Panc1 (cell line): ENCODE measurements at regions not wholly inside any gene's neighbourhood (a gene's known extent, or its start where the extent isn't known, plus 50 kb on each side); places are given as distances from the start of the nearest gene placed in this dataset.

Source experiments
- ATAC-seq: fragments of 200-7000 bp; cut with Tn5 transposase; 2 replicates; pipeline ENCODE4 v1.9.1; 2020; ENCODE audit warnings: mild to moderate bottlenecking, moderate library complexity
- BruUV-seq: library from RNA; stranded (reverse); fragments of 400-500 nt; replicated peaks from 2 replicates; lab custom pipeline; 2021; lab: Mats Ljungman, UMichigan
- CTCF ChIA-PET: fragments of 300-600 bp; sonication (Branson Sonifier 250); formaldehyde crosslinking; loops from one replicate; lab custom pipeline; 2022; ENCODE audit warnings: antibody characterized with exemption; lab: Charles Lee
- POLR2A ChIA-PET: fragments of 300-600 bp; sonication (Branson Sonifier 250); formaldehyde crosslinking; loops from one replicate; lab custom pipeline; 2022; ENCODE audit warnings: antibody characterized with exemption; lab: Charles Lee
- DNase-seq: peaks from one replicate; pipeline ENCODE4 v3.0.0-alpha.2; 2010; ENCODE audit warnings: low read depth, low spot score
- H3K27ac ChIP-seq: 2 replicates; pipeline ENCODE4 v1.5.1; 2011; ENCODE audit warnings: mild to moderate bottlenecking, low read length, inconsistent platforms
- H3K27me3 ChIP-seq: fragments of 200-500 bp; sonication (Bioruptor generic); 2 replicates; pipeline ENCODE4 v1.6.0; 2014; ENCODE audit warnings: low read length, inconsistent platforms; ENCODE audit not compliant: control insufficient read depth, insufficient read depth
- H3K36me3 ChIP-seq: fragments of 200-500 bp; sonication (Bioruptor generic); 2 replicates; pipeline ENCODE4 v1.5.1; 2014; ENCODE audit warnings: inconsistent platforms, mild to moderate bottlenecking, low read length, moderate library complexity; ENCODE audit not compliant: control insufficient read depth, insufficient read depth
- H3K4me1 ChIP-seq: 2 replicates; pipeline ENCODE4 v1.5.1; 2011; ENCODE audit warnings: inconsistent platforms, mild to moderate bottlenecking, low read length, moderate library complexity; ENCODE audit not compliant: control insufficient read depth, insufficient read depth
- H3K4me3 ChIP-seq, 2 experiments: 2 replicates each; pipeline ENCODE4 v1.5.1; 2011 to 2012; ENCODE audit warnings: low read depth in 2 of 2, low read length in 2 of 2, mild to moderate bottlenecking in 2 of 2, inconsistent platforms in 1 of 2, moderate library complexity in 1 of 2
- H3K9me3 ChIP-seq: fragments of 200-500 bp; sonication (Bioruptor generic); 2 replicates; pipeline ENCODE4 v1.5.1; 2014; ENCODE audit warnings: low read depth, mild to moderate bottlenecking, inconsistent platforms, low read length, moderate library complexity; ENCODE audit not compliant: control insufficient read depth, insufficient read depth
- POLR2AphosphoS5 ChIP-seq: IDR thresholded peaks from 2 replicates; pipeline ENCODE4 v1.6.1; 2012; ENCODE audit warnings: mild to moderate bottlenecking, low read depth, low read length, moderate library complexity
- SIN3A ChIP-seq: IDR thresholded peaks from 2 replicates; pipeline ENCODE4 v1.6.1; 2012; ENCODE audit warnings: low read depth, mild to moderate bottlenecking, low read length, moderate library complexity, borderline replicate concordance; ENCODE audit not compliant: insufficient read depth
- TCF7L2 ChIP-seq: IDR thresholded peaks from 2 replicates; pipeline ENCODE4 v1.6.1; 2011; ENCODE audit warnings: mild to moderate bottlenecking, low read depth, low read length, inconsistent platforms
- in situ Hi-C: cut with HindIII; loops from 2 replicates; pipeline ENCODE4 v1.10.0; 2016; ENCODE audit warnings: low sequenced_read_pairs, low pct_unique_long_range_greater_than_20kb
- intact Hi-C: fragments of 100-400 bp; cut with micrococcal nuclease; formaldehyde crosslinking; loops from one replicate; pipeline ENCODE4 v1.10.0; 2022; ENCODE audit not compliant: unreplicated experiment
- TF ChIP-seq, protein P1 (sequence below): fragments of 450-650 bp; IDR thresholded peaks from 2 replicates; pipeline ENCODE4 v1.5.1; 2017; ENCODE audit warnings: mild to moderate bottlenecking
- TF ChIP-seq, protein P2 (sequence below), 2 experiments: IDR thresholded peaks; 2 replicates each; pipeline ENCODE4 v1.6.1; 2011 to 2012; ENCODE audit warnings: low read depth in 2 of 2, control low read depth in 1 of 2, low read length in 1 of 2, mild to moderate bottlenecking in 1 of 2, moderate library complexity in 1 of 2; ENCODE audit not compliant: insufficient read depth in 1 of 2

- intact Hi-C loops, result no loop called here
- H3K9me3 ChIP-seq, result no peaks in the 10 kb centered on the region
- BruUV-seq, result no TSS peak
- no peak for DNase-seq
- no peak for ATAC-seq
- TF ChIP-seq, protein P1, sequence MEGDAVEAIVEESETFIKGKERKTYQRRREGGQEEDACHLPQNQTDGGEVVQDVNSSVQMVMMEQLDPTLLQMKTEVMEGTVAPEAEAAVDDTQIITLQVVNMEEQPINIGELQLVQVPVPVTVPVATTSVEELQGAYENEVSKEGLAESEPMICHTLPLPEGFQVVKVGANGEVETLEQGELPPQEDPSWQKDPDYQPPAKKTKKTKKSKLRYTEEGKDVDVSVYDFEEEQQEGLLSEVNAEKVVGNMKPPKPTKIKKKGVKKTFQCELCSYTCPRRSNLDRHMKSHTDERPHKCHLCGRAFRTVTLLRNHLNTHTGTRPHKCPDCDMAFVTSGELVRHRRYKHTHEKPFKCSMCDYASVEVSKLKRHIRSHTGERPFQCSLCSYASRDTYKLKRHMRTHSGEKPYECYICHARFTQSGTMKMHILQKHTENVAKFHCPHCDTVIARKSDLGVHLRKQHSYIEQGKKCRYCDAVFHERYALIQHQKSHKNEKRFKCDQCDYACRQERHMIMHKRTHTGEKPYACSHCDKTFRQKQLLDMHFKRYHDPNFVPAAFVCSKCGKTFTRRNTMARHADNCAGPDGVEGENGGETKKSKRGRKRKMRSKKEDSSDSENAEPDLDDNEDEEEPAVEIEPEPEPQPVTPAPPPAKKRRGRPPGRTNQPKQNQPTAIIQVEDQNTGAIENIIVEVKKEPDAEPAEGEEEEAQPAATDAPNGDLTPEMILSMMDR, result no peak
- no peak for TF ChIP-seq TCF7L2
- TF ChIP-seq, protein P2, sequence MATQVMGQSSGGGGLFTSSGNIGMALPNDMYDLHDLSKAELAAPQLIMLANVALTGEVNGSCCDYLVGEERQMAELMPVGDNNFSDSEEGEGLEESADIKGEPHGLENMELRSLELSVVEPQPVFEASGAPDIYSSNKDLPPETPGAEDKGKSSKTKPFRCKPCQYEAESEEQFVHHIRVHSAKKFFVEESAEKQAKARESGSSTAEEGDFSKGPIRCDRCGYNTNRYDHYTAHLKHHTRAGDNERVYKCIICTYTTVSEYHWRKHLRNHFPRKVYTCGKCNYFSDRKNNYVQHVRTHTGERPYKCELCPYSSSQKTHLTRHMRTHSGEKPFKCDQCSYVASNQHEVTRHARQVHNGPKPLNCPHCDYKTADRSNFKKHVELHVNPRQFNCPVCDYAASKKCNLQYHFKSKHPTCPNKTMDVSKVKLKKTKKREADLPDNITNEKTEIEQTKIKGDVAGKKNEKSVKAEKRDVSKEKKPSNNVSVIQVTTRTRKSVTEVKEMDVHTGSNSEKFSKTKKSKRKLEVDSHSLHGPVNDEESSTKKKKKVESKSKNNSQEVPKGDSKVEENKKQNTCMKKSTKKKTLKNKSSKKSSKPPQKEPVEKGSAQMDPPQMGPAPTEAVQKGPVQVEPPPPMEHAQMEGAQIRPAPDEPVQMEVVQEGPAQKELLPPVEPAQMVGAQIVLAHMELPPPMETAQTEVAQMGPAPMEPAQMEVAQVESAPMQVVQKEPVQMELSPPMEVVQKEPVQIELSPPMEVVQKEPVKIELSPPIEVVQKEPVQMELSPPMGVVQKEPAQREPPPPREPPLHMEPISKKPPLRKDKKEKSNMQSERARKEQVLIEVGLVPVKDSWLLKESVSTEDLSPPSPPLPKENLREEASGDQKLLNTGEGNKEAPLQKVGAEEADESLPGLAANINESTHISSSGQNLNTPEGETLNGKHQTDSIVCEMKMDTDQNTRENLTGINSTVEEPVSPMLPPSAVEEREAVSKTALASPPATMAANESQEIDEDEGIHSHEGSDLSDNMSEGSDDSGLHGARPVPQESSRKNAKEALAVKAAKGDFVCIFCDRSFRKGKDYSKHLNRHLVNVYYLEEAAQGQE (IDR thresholded peaks at IDR 0.05; ENCODE audit: insufficient read depth in 1 of 2, low read depth in 2 of 2, low read length in 1 of 2), result no peak
- no peak for TF ChIP-seq SIN3A
- no peak for TF ChIP-seq POLR2AphosphoS5
- CTCF ChIA-PET, result no interaction called here
- H3K4me1 ChIP-seq, result no peaks in the 10 kb centered on the region
- no peaks in the 10 kb centered on the region for H3K27me3 ChIP-seq
- in situ Hi-C loops, result no loop called here
- POLR2A ChIA-PET, result no interaction called here
- no peak overlapping the region for H3K4me3 ChIP-seq
- no peak overlapping the region for H3K27ac ChIP-seq
- H3K36me3 ChIP-seq, result no peaks in the 10 kb centered on the region
Measured at GRCh38 chr16:8055761-8056160, 534.5 kb downstream of the TMEM114 start.

DNA sequence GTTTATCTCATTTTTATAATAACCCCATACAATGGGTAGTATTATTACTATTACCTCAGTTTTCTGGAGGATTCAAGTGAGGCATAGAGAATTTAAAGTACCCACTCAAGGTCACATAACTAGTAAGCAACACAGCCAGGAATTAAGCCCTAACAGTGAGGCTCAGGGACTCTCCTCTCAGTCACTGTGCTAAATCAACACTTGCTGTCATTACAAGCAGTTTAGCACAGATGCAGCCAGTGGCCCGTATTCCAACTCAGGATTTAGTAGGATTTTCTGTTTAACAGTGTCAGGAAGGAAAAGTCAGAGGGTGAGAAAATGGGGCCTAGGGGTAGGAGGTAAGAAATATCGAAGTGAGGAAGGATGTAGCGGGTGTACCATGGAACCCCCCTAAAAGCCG lies 536.9 kb downstream of the TMEM114 start:
- intact Hi-C loops (no loop called here), in situ Hi-C loops (no loop called here)
- H3K9me3 ChIP-seq, result no peaks in the 10 kb centered on the region
- BruUV-seq, result no TSS peak
- TF ChIP-seq, protein P1, result no peak
- no peak for TF ChIP-seq TCF7L2
- no peak for TF ChIP-seq POLR2AphosphoS5
- TF ChIP-seq, protein P2 (IDR thresholded peaks at IDR 0.05; ENCODE audit: insufficient read depth in 1 of 2, low read depth in 2 of 2, low read length in 1 of 2), result no peak
- no peak for TF ChIP-seq SIN3A
- ATAC-seq (no peak), DNase-seq (no peak)
- no peaks in the 10 kb centered on the region for H3K36me3 ChIP-seq
- CTCF ChIA-PET, result no interaction called here
- POLR2A ChIA-PET, result no interaction called here
- no peak overlapping the region for H3K4me3 ChIP-seq
- no peaks in the 10 kb centered on the region for H3K27me3 ChIP-seq
- no peaks in the 10 kb centered on the region for H3K4me1 ChIP-seq
- no peak overlapping the region for H3K27ac ChIP-seq
